ENCODE measurements at regions not wholly inside any gene's neighbourhood (a gene's known extent, or its start where the extent isn't known, plus 50 kb on each side); places are given as distances from the start of the nearest gene placed in this dataset.

DNA sequence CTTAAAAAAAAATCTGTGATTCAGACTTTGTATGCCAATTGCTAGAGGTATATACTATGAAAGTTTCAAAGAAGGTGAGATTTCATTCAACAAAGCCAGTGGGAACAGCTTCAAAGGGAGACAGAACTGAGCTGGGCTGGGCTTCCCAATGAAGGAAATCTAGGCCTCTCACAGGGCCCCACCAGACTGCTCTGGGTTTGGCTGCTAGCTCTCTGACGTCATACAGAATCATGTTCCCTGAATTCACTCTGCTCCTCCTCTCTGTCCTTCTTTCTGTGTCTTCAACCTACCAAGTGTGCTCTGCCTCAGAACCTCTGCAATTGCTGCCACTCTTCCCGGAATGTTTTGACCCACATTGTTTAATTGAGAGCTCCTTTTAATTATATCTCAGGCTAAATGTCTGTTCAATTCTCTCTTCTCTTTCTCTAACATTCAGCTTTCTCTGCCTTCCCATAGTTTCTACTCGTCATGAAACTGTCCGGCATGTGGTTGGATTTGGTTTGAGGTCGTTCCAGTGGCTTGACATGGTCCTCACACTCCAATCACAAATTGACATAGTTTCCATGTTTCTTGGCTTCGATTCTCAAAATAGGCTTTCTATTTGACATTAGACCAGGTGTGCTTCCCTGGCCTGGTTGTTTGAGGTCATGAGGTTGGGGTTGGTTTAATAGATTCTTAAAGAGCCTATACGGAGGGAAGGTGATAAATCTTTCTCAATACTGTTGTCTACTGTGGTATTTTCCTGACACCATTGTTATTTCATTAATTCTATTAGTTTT is 282.1 kb upstream of the EMCN start:
- DNase-seq (ENCODE audit: low spot score) = no peak

GRCh38 chr4:100797791-100798190 is 280.0 kb upstream of the EMCN start:
- no peak for DNase-seq (ENCODE audit: low spot score)

- no peak for DNase-seq (ENCODE audit: low spot score)
These were observed 279.5 kb upstream of the EMCN start for GRCh38 chr4:100797356-100797755.

GRCh38 chr4:100796332-100796731 is 278.5 kb upstream of the EMCN start:
- no peak for DNase-seq (ENCODE audit: low spot score)

GRCh38 chr4:100795581-100795980 is 277.8 kb upstream of the EMCN start:
- no peak for DNase-seq (ENCODE audit: low spot score)

- DNase-seq (ENCODE audit: low spot score) = no peak
These were observed 273.2 kb upstream of the EMCN start for GRCh38 chr4:100790836-100791615.

DNA sequence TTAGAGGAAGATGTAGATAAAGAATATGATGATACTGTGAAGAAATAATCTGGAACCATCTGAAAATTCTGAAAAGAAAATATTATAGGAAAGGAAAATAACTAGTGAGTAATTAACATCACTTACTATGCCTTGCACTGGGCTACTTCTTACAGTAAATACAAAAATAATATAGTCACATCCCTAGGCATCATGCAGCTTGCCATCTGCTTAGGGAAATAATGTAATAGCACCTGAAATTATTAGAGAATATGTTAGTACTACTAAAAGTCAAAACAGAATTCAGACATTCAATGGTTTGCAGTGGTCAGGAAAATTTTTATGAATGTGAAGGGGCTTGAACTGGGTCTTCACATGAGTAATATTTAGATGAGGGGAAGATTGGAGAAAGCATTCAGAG is 272.2 kb upstream of the EMCN start:
- DNase-seq (ENCODE audit: low spot score) = no peak

- DNase-seq (ENCODE audit: low spot score) = no peak
These were observed 268.7 kb upstream of the EMCN start for GRCh38 chr4:100786481-100786880.

DNA sequence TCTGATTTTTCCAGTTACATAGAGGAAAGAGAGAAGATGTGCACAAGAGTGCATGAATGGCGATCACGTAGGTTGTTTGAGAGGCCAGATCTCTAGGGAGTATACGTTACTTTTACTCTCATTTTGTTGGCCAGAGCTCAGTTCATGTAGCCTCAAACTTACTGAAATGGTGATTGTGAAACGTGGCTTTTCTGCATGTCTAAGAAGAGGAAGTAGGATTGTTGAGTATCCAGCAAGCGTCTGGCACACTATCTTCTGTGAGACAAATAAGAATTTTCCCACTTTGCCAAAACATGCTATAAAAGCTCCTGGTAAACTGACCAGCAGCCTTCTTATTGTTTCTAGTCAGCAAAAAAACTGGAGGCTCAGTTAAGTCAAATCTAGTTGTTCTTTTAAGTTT is 264.5 kb upstream of the EMCN start:
- DNase-seq (ENCODE audit: low spot score) = no peak

DNA sequence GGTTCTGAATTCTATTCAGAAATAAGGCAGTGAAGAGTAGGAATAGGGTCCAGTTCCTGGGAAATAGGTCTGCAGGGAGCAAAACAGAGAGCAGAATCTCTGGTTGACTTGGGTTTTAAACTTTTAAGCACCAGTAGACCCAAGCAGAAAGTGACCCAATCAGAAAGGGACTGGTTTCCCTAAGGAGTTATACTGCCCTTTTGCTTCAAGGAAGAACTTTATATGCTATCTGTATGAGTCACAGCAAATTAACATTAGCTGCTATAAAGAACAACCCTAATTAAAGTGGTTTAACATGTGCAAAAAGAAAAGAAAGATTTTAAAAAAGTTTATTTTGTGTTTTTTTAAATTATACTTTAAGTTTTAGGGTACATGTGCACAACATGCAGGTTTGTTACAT is 263.6 kb upstream of the EMCN start:
- DNase-seq (ENCODE audit: low spot score) = no peak

DNA sequence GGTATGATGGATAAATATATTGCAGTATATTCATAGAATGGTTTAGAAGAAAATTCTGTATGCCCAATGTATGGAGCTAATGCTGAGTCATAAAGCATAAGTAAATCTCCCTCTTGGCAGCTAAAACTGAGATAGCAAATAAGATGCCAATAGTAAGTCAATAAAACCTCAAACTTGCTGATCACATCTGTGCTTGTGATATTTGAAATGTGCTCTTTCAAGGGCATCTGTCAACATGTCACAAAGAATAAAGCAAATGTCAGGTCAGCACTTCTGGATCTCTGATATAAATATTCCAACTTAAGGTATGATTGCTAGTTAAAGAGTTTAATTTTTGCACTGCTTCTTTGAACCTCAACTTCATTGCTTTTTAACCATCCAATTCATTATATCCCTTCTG is 262.3 kb upstream of the EMCN start:
- DNase-seq (ENCODE audit: low spot score) = no peak

- no peak for DNase-seq (ENCODE audit: low spot score)
These were observed 260.6 kb upstream of the EMCN start for GRCh38 chr4:100778431-100778830.

- DNase-seq (ENCODE audit: low spot score) = no peak
These were observed 244.9 kb upstream of the EMCN start for GRCh38 chr4:100762738-100763137.

- DNase-seq (ENCODE audit: low spot score) = no peak
These were observed 236.9 kb upstream of the EMCN start for GRCh38 chr4:100754751-100755150.

GRCh38 chr4:100746141-100746739 is 228.4 kb upstream of the EMCN start:
- no peak for DNase-seq (ENCODE audit: low spot score)

- peak; percentile 4 for DNase-seq (ENCODE audit: low spot score)
These were observed 224.2 kb upstream of the EMCN start for GRCh38 chr4:100742045-100742444.

DNA sequence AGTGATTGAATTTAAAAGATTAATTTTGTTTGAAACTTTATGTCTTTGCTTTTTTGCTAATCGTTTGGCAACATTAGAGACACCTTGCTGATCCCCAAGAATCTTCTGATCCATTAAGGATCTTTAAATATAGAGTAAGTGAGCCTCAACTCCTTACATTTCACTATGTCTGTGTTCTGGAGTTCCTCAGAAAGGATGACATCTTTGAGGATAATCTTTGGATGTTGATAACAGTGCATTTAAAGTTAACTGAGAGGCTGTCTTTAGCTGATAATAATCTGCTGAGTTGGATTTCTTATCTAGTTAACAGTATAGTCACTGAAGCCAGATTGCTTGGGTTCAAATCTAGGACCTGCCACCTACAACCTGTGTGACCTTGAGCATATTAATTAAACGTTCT is 221.6 kb upstream of the EMCN start:
- DNase-seq (ENCODE audit: low spot score) = no peak

- peak; percentile 41 for DNase-seq (ENCODE audit: low spot score)
These were observed 220.7 kb upstream of the EMCN start for GRCh38 chr4:100738196-100739165.

GRCh38 chr4:100736641-100737451 is 219.0 kb upstream of the EMCN start:
- peak; percentile 21 for DNase-seq (ENCODE audit: low spot score)

GRCh38 chr4:100728861-100729260 is 211.0 kb upstream of the EMCN start:
- no peak for DNase-seq (ENCODE audit: low spot score)

- no peak for DNase-seq (ENCODE audit: low spot score)
These were observed 205.1 kb upstream of the EMCN start for GRCh38 chr4:100722866-100723459.
